HCEC 1CT (cell line): ENCODE measurements at regions not wholly inside any gene's neighbourhood (a gene's known extent, or its start where the extent isn't known, plus 50 kb on each side); places are given as distances from the start of the nearest gene placed in this dataset.
"Not testable (repeated sequence)": the region's sequence is repeated elsewhere in the genome, so short reads cannot be mapped to it uniquely, and the experiment has no call there.

Source experiments
- DNase-seq: peaks from one replicate; pipeline ENCODE4 v3.0.0-alpha.2; 2017

- DNase-seq, result no peak
These were observed 121.0 kb upstream of the SLC39A10 start for GRCh38 chr2:195535911-195536522.

GRCh38 chr2:195534971-195535370 is 122.1 kb upstream of the SLC39A10 start:
- DNase-seq, result no peak

- DNase-seq, result peak; percentile 77
These were observed 123.0 kb upstream of the SLC39A10 start for GRCh38 chr2:195533771-195534642.

GRCh38 chr2:195532628-195533271 is 124.3 kb upstream of the SLC39A10 start:
- peak; percentile 51 for DNase-seq

GRCh38 chr2:195532255-195532627 is 124.8 kb upstream of the SLC39A10 start:
- DNase-seq, result no peak

- DNase-seq, result no peak
These were observed 125.3 kb upstream of the SLC39A10 start for GRCh38 chr2:195531754-195532153.

- not testable (repeated sequence) for DNase-seq
These were observed 133.8 kb upstream of the SLC39A10 start for GRCh38 chr2:195523242-195523641.

GRCh38 chr2:195521589-195521988 is 135.4 kb upstream of the SLC39A10 start:
- no peak for DNase-seq

GRCh38 chr2:195520671-195521155 is 136.3 kb upstream of the SLC39A10 start:
- DNase-seq, result peak; percentile 92

GRCh38 chr2:195515551-195515950 is 141.5 kb upstream of the SLC39A10 start:
- no peak for DNase-seq

- no peak for DNase-seq
These were observed 142.7 kb upstream of the SLC39A10 start for GRCh38 chr2:195514365-195514764.

GRCh38 chr2:195513119-195513518 is 143.9 kb upstream of the SLC39A10 start:
- no peak for DNase-seq

- DNase-seq, result no peak
These were observed 147.5 kb upstream of the SLC39A10 start for GRCh38 chr2:195509551-195509950.

GRCh38 chr2:195508139-195508455 is 148.9 kb upstream of the SLC39A10 start:
- no peak for DNase-seq

- DNase-seq, result no peak
These were observed 149.4 kb upstream of the SLC39A10 start for GRCh38 chr2:195507447-195508138.

- DNase-seq, result no peak
These were observed 151.3 kb upstream of the SLC39A10 start for GRCh38 chr2:195505701-195506100.

- no peak for DNase-seq
These were observed 153.8 kb upstream of the SLC39A10 start for GRCh38 chr2:195503208-195503607.

- no peak for DNase-seq
These were observed 155.3 kb upstream of the SLC39A10 start for GRCh38 chr2:195501746-195502145.

- no peak for DNase-seq
These were observed 156.1 kb upstream of the SLC39A10 start for GRCh38 chr2:195500879-195501278.

GRCh38 chr2:195498839-195499490 is 158.1 kb upstream of the SLC39A10 start:
- DNase-seq, result peak; percentile 23

- peak; percentile 60 for DNase-seq
These were observed 158.8 kb upstream of the SLC39A10 start for GRCh38 chr2:195498176-195498575.

- no peak for DNase-seq
These were observed 160.0 kb upstream of the SLC39A10 start for GRCh38 chr2:195496991-195497390.

GRCh38 chr2:195495966-195496365 is 161.1 kb upstream of the SLC39A10 start:
- DNase-seq, result no peak
